Body of pancreas (tissue), 4 donors: ENCODE measurements at regions not wholly inside any gene's neighbourhood (a gene's known extent, or its start where the extent isn't known, plus 50 kb on each side); places are given as distances from the start of the nearest gene placed in this dataset.

ENCODE experiments used
- CTCF ChIP-seq, 7 experiments: fragments of 450-650 bp in 4 of 7; fragments of 200-600 bp in 3 of 7; sonication (generic) in 3 of 7; IDR thresholded peaks; one replicate each; pipeline ENCODE4 v1.5.1; 2016 to 2019; ENCODE audit warnings: antibody characterized with exemption in 7 of 7
- POLR2A ChIP-seq, 3 donors: fragments of 450-650 bp; IDR thresholded peaks; one replicate each; pipeline ENCODE4 v1.6.1; 2016; ENCODE audit warnings: antibody characterized with exemption in 3 of 3, mild to moderate bottlenecking in 2 of 3

GRCh38 chr13:42658019-42658418 lies 84.1 kb downstream of the TNFSF11 start:
- no peak for TF ChIP-seq CTCF (IDR thresholded peaks at IDR 0.05)
- no peak for TF ChIP-seq POLR2A (IDR thresholded peaks at IDR 0.05)
